NCI-H2029 (cell line): ENCODE measurements at regions not wholly inside any gene's neighbourhood (a gene's known extent, or its start where the extent isn't known, plus 50 kb on each side); places are given as distances from the start of the nearest gene placed in this dataset.
A peak's percentile ranks its signal among the peaks of the same experiment; 100 is the strongest.

Source experiments
- DNase-seq: peaks from one replicate; lab custom pipeline; 2025; lab: John Stamatoyannopoulos, UW

- DNase-seq: no peak
These were observed 195.8 kb downstream of the PTEN start for GRCh38 chr10:88059190-88059589.

GRCh38 chr10:88060762-88061161 is 197.3 kb downstream of the PTEN start:
- no peak for DNase-seq

GRCh38 chr10:88062385-88062784 is 199.0 kb downstream of the PTEN start:
- no peak for DNase-seq

- no peak for DNase-seq
These were observed 199.5 kb downstream of the PTEN start for GRCh38 chr10:88062798-88063472.

GRCh38 chr10:88063861-88064557 is 200.6 kb downstream of the PTEN start:
- DNase-seq: no peak

GRCh38 chr10:88064608-88065382 is 201.4 kb downstream of the PTEN start:
- DNase-seq: no peak

GRCh38 chr10:88065383-88066049 is 202.1 kb downstream of the PTEN start:
- no peak for DNase-seq

GRCh38 chr10:88066319-88066718 is 202.9 kb downstream of the PTEN start:
- no peak for DNase-seq

- no peak for DNase-seq
These were observed 203.5 kb downstream of the PTEN start for GRCh38 chr10:88066876-88067275.

- DNase-seq: no peak
These were observed 204.3 kb downstream of the PTEN start for GRCh38 chr10:88067737-88068136.

GRCh38 chr10:88069338-88069737 is 205.9 kb downstream of the PTEN start:
- no peak for DNase-seq

- no peak for DNase-seq
These were observed 206.9 kb downstream of the PTEN start for GRCh38 chr10:88070080-88070880.

- no peak for DNase-seq
These were observed 208.5 kb downstream of the PTEN start for GRCh38 chr10:88071879-88072278.

GRCh38 chr10:88073682-88074081 is 210.3 kb downstream of the PTEN start:
- DNase-seq: no peak

- DNase-seq: no peak
These were observed 211.5 kb downstream of the PTEN start for GRCh38 chr10:88074971-88075370.

- DNase-seq: no peak
These were observed 212.8 kb downstream of the PTEN start for GRCh38 chr10:88076027-88076880.

GRCh38 chr10:88077977-88078376 is 214.6 kb downstream of the PTEN start:
- no peak for DNase-seq

GRCh38 chr10:88080213-88080612 is 216.8 kb downstream of the PTEN start:
- peak; percentile 15 for DNase-seq

GRCh38 chr10:88081457-88082054 is 218.1 kb downstream of the PTEN start:
- no peak for DNase-seq

- DNase-seq: no peak
These were observed 219.0 kb downstream of the PTEN start for GRCh38 chr10:88082391-88082790.
